H9 (cell line): ENCODE measurements at regions not wholly inside any gene's neighbourhood (a gene's known extent, or its start where the extent isn't known, plus 50 kb on each side); places are given as distances from the start of the nearest gene placed in this dataset.
A peak's percentile ranks its signal among the peaks of the same experiment; 100 is the strongest.

Source experiments
- DNase-seq: peaks from one replicate; pipeline ENCODE4 v3.0.0-alpha.2; 2017
- H2AFZ ChIP-seq: one replicate; pipeline ENCODE4 v1.6.1; 2013; ENCODE audit warnings: mild to moderate bottlenecking, low read length, control low read depth, moderate library complexity
- H2AK5ac ChIP-seq: 2 replicates; pipeline ENCODE4 v1.6.1; 2013; ENCODE audit warnings: low read length, control low read depth, mixed read lengths; ENCODE audit not compliant: insufficient read length
- H2BK120ac ChIP-seq: one replicate; pipeline ENCODE4 v1.6.1; 2013; ENCODE audit warnings: low read depth, mild to moderate bottlenecking, low read length, control low read depth, inconsistent platforms; ENCODE audit not compliant: poor library complexity, severe bottlenecking
- H2BK12ac ChIP-seq: 2 replicates; pipeline ENCODE4 v1.6.1; 2013; ENCODE audit warnings: low read length, control low read depth, mixed read lengths, low read depth; ENCODE audit not compliant: insufficient read length
- H2BK15ac ChIP-seq: 2 replicates; pipeline ENCODE4 v1.6.1; 2013; ENCODE audit warnings: low read depth, low read length, control low read depth
- H2BK20ac ChIP-seq: one replicate; pipeline ENCODE4 v1.6.1; 2013; ENCODE audit warnings: low read depth, mild to moderate bottlenecking, low read length, control low read depth, inconsistent platforms; ENCODE audit not compliant: poor library complexity, severe bottlenecking
- H2BK5ac ChIP-seq: 2 replicates; pipeline ENCODE4 v1.6.1; 2013; ENCODE audit warnings: low read length, control low read depth, mixed read lengths; ENCODE audit not compliant: insufficient read length
- H3K14ac ChIP-seq: 2 replicates; pipeline ENCODE4 v1.6.1; 2013; ENCODE audit warnings: low read length, control low read depth; ENCODE audit not compliant: insufficient read depth
- H3K18ac ChIP-seq: 2 replicates; pipeline ENCODE4 v1.6.1; 2013; ENCODE audit warnings: low read depth, mild to moderate bottlenecking, mixed read lengths, low read length, control low read depth; ENCODE audit not compliant: insufficient read length
- H3K23ac ChIP-seq: 2 replicates; pipeline ENCODE4 v1.6.1; 2013; ENCODE audit warnings: low read length, control low read depth, mixed read lengths, low read depth; ENCODE audit not compliant: insufficient read length
- H3K23me2 ChIP-seq: 2 replicates; pipeline ENCODE4 v1.6.1; 2013; ENCODE audit warnings: low read depth, mild to moderate bottlenecking, mixed read lengths, low read length, control low read depth; ENCODE audit not compliant: insufficient read length, poor library complexity, severe bottlenecking
- H3K27ac ChIP-seq: 2 replicates; pipeline ENCODE4 v1.5.1; 2013; ENCODE audit warnings: low read length, control low read depth, mixed read lengths, low read depth; ENCODE audit not compliant: insufficient read length
- H3K27me3 ChIP-seq: 2 replicates; pipeline ENCODE4 v1.6.1; 2013; ENCODE audit warnings: low read length, control low read depth, inconsistent platforms; ENCODE audit not compliant: insufficient read depth
- H3K4ac ChIP-seq: 2 replicates; pipeline ENCODE4 v1.6.1; 2013; ENCODE audit warnings: low read depth, mild to moderate bottlenecking, control low read depth, inconsistent platforms, low read length, moderate library complexity
- H3K4me1 ChIP-seq: 2 replicates; pipeline ENCODE4 v1.6.1; 2013; ENCODE audit warnings: low read length, control low read depth, inconsistent platforms; ENCODE audit not compliant: insufficient read depth
- H3K4me2 ChIP-seq: 2 replicates; pipeline ENCODE4 v1.6.1; 2013; ENCODE audit warnings: low read length, control low read depth, mixed read lengths; ENCODE audit not compliant: insufficient read length, insufficient read depth
- H3K56ac ChIP-seq: 2 replicates; pipeline ENCODE4 v1.6.1; 2013; ENCODE audit warnings: low read depth, mild to moderate bottlenecking, mixed read lengths, low read length, control low read depth; ENCODE audit not compliant: insufficient read length
- H3K79me1 ChIP-seq: 2 replicates; pipeline ENCODE4 v1.6.1; 2013; ENCODE audit warnings: low read depth, mild to moderate bottlenecking, moderate library complexity, low read length, control low read depth, inconsistent platforms; ENCODE audit not compliant: insufficient read depth, poor library complexity, severe bottlenecking
- H3K79me2 ChIP-seq: 2 replicates; pipeline ENCODE4 v1.6.1; 2013; ENCODE audit warnings: low read length, control low read depth, inconsistent platforms; ENCODE audit not compliant: insufficient read depth
- H3K9ac ChIP-seq: 2 replicates; pipeline ENCODE4 v1.6.1; 2013; ENCODE audit warnings: low read length, control low read depth, mixed read lengths; ENCODE audit not compliant: insufficient read length; ENCODE audit errors: extremely low read depth
- H3K9me3 ChIP-seq: one replicate; pipeline ENCODE4 v1.6.1; 2013; ENCODE audit warnings: low read depth, low read length, inconsistent platforms; ENCODE audit not compliant: control insufficient read depth
- H3T11ph ChIP-seq: one replicate; pipeline ENCODE4 v1.6.1; 2013; ENCODE audit warnings: mild to moderate bottlenecking, low read length, control low read depth, inconsistent platforms
- H4K20me1 ChIP-seq: one replicate; pipeline ENCODE4 v1.6.1; 2013; ENCODE audit not compliant: control insufficient read depth, insufficient read length, insufficient read depth
- H4K5ac ChIP-seq: 2 replicates; pipeline ENCODE4 v1.6.1; 2013; ENCODE audit warnings: low read depth, mild to moderate bottlenecking, mixed read lengths, low read length, control low read depth; ENCODE audit not compliant: insufficient read length
- H4K8ac ChIP-seq: replicated peaks from 2 replicates; pipeline ENCODE4 v1.6.1; 2013; ENCODE audit warnings: low read length, control low read depth, mixed read lengths, low read depth; ENCODE audit not compliant: insufficient read length
- H4K91ac ChIP-seq: 2 replicates; pipeline ENCODE4 v1.6.1; 2013; ENCODE audit warnings: low read depth, mild to moderate bottlenecking, moderate library complexity, mixed read lengths, low read length, control low read depth; ENCODE audit not compliant: insufficient read length
- H3K27ac Mint-ChIP-seq, 3 experiments: 2 replicates in 2 of 3; 3 replicates in 1 of 3; pipeline ENCODE4 v1.8.0; 2020 to 2021; ENCODE audit warnings: mixed read lengths in 3 of 3, mild to moderate bottlenecking in 1 of 3, moderate library complexity in 1 of 3
- H3K27me3 Mint-ChIP-seq: 2 replicates; pipeline ENCODE4 v1.8.0; 2021; ENCODE audit warnings: low read depth, mild to moderate bottlenecking, moderate library complexity, mixed read lengths
- H3K36me3 Mint-ChIP-seq, 3 experiments: 2 replicates in 2 of 3; 3 replicates in 1 of 3; pipeline ENCODE4 v1.8.0; 2020 to 2021; ENCODE audit warnings: low read depth in 3 of 3, mixed read lengths in 3 of 3; ENCODE audit not compliant: insufficient read depth in 1 of 3
- H3K4me1 Mint-ChIP-seq, 2 experiments: 2 replicates each; pipeline ENCODE4 v1.8.0; 2020; ENCODE audit warnings: mixed read lengths in 2 of 2
- H3K4me3 Mint-ChIP-seq, 2 experiments: 2 replicates in 1 of 2; 3 replicates in 1 of 2; pipeline ENCODE4 v1.8.0; 2020 to 2021; ENCODE audit warnings: mild to moderate bottlenecking in 2 of 2, mixed read lengths in 2 of 2, moderate library complexity in 1 of 2
- H3K9me3 Mint-ChIP-seq, 2 experiments: 2 replicates in 1 of 2; 3 replicates in 1 of 2; pipeline ENCODE4 v1.8.0; 2020; ENCODE audit warnings: mild to moderate bottlenecking in 2 of 2, mixed read lengths in 2 of 2, moderate library complexity in 1 of 2
- CTCF ChIP-seq: fragments of 200-600 bp; sonication (generic); conservative IDR thresholded peaks from 3 replicates; pipeline ENCODE4 v1.8.0; 2021; ENCODE audit warnings: antibody characterized with exemption, mild to moderate bottlenecking

- Histone ChIP-seq H2BK5ac (no peak overlapping the region), H2AK5ac (no peak overlapping the region), H2BK20ac (no peak overlapping the region), H3K79me2 (no peaks in the 10 kb centered on the region), H4K5ac (no peak overlapping the region), H3K56ac (no peak overlapping the region), H3T11ph (no peak overlapping the region), H3K4me2 (no peak overlapping the region), H2BK12ac (no peak overlapping the region), H3K18ac (no peak overlapping the region), H4K8ac (no peak overlapping the region), H3K27me3 (no peaks in the 10 kb centered on the region), H3K9me3 (no peaks in the 10 kb centered on the region), H2BK15ac (no peak overlapping the region), H3K23ac (no peak overlapping the region), H3K9ac (no peak overlapping the region), H3K79me1 (no peaks in the 10 kb centered on the region), H4K91ac (no peak overlapping the region), H2AFZ (no peak overlapping the region), H3K27ac (no peak overlapping the region), H4K20me1 (no peaks in the 10 kb centered on the region), H2BK120ac (no peak overlapping the region), H3K14ac (no peak overlapping the region), H3K4ac (no peak overlapping the region), H3K4me1 (peaks cover 3% of the 10 kb centered on the region; the same call in 1 of the 2 replicates), H3K23me2 (no peaks in the 10 kb centered on the region)
- H3K36me3 Mint-ChIP-seq = no peaks in the 10 kb centered on the region
- H3K27me3 Mint-ChIP-seq = no peaks in the 10 kb centered on the region
- TF ChIP-seq CTCF = no peak
- H3K27ac Mint-ChIP-seq = peak overlapping the region in 1 of 3 experiments; percentile 59; a peak in 1 of 7 replicates
- H3K9me3 Mint-ChIP-seq = no peaks in the 10 kb centered on the region
- H3K4me3 Mint-ChIP-seq = no peak overlapping the region
- H3K4me1 Mint-ChIP-seq = peaks cover 6% of the 10 kb centered on the region in 2 experiments
- no peak for DNase-seq
Observed at GRCh38 chr14:83697099-83697498, 1832.8 kb upstream of the FLRT2 start.
